Inferior parietal cortex (tissue), 1 donor: ENCODE measurements at regions not wholly inside any gene's neighbourhood (a gene's known extent, or its start where the extent isn't known, plus 50 kb on each side); places are given as distances from the start of the nearest gene placed in this dataset.

Experiments
- DNase-seq: peaks from one replicate; pipeline ENCODE4 v3.0.0-alpha.2; 2016; ENCODE audit errors: extremely low spot score

- DNase-seq = no peak
These were observed 183.5 kb downstream of the CBLN2 start for GRCh38 chr18:72360634-72361033.

- DNase-seq = no peak
These were observed 201.2 kb downstream of the CBLN2 start for GRCh38 chr18:72342933-72343332.

GRCh38 chr18:72339976-72340375 is 204.2 kb downstream of the CBLN2 start:
- DNase-seq = no peak

- no peak for DNase-seq
These were observed 207.4 kb downstream of the CBLN2 start for GRCh38 chr18:72336786-72337185.

- no peak for DNase-seq
These were observed 214.6 kb downstream of the CBLN2 start for GRCh38 chr18:72329533-72329932.

GRCh38 chr18:72325307-72325706 is 218.8 kb downstream of the CBLN2 start:
- DNase-seq = no peak

- no peak for DNase-seq
These were observed 219.5 kb downstream of the CBLN2 start for GRCh38 chr18:72324677-72325076.

GRCh38 chr18:72316497-72316896 is 227.6 kb downstream of the CBLN2 start:
- DNase-seq = no peak

GRCh38 chr18:72283148-72283925 is 260.8 kb downstream of the CBLN2 start:
- DNase-seq = no peak

GRCh38 chr18:72273025-72273424 is 271.1 kb downstream of the CBLN2 start:
- DNase-seq = no peak

- DNase-seq = no peak
These were observed 282.6 kb downstream of the CBLN2 start for GRCh38 chr18:72261590-72261989.

- no peak for DNase-seq
These were observed 298.1 kb downstream of the CBLN2 start for GRCh38 chr18:72246076-72246475.

- DNase-seq = no peak
These were observed 308.7 kb downstream of the CBLN2 start for GRCh38 chr18:72235422-72235821.

GRCh38 chr18:72233106-72233505 is 311.0 kb downstream of the CBLN2 start:
- DNase-seq = no peak

GRCh38 chr18:72232644-72233043 is 311.5 kb downstream of the CBLN2 start:
- DNase-seq = no peak

- no peak for DNase-seq
These were observed 318.2 kb downstream of the CBLN2 start for GRCh38 chr18:72225958-72226357.

GRCh38 chr18:72223733-72224132 is 320.4 kb downstream of the CBLN2 start:
- no peak for DNase-seq

GRCh38 chr18:72208920-72209676 is 335.0 kb downstream of the CBLN2 start:
- no peak for DNase-seq

- DNase-seq = no peak
These were observed 336.9 kb downstream of the CBLN2 start for GRCh38 chr18:72207280-72207679.

GRCh38 chr18:72206814-72207213 is 337.3 kb downstream of the CBLN2 start:
- no peak for DNase-seq

- no peak for DNase-seq
These were observed 343.1 kb downstream of the CBLN2 start for GRCh38 chr18:72201032-72201431.

- no peak for DNase-seq
These were observed 346.6 kb downstream of the CBLN2 start for GRCh38 chr18:72197591-72197990.

- no peak for DNase-seq
These were observed 350.1 kb downstream of the CBLN2 start for GRCh38 chr18:72194072-72194471.
